HepG2 (cell line): ENCODE measurements at regions not wholly inside any gene's neighbourhood (a gene's known extent, or its start where the extent isn't known, plus 50 kb on each side); places are given as distances from the start of the nearest gene placed in this dataset.

Experiments
- ATAC-seq: fragments of 200-7000 bp; cut with Tn5 transposase; 3 replicates; pipeline ENCODE4 v1.9.1; 2020; ENCODE audit warnings: mild to moderate bottlenecking, moderate library complexity
- BruUV-seq: library from RNA; stranded (reverse); fragments of 400-500 nt; replicated peaks from 2 replicates; lab custom pipeline; 2021; lab: Mats Ljungman, UMichigan
- CTCF ChIA-PET: fragments of 300-600 bp; formaldehyde crosslinking; extraction: SDS; loops from one replicate; lab custom pipeline; 2021; ENCODE audit warnings: low total read pairs, inconsistent platforms, low intra/inter-chr PET ratio; lab: Yijun Ruan, JAX
- POLR2A ChIA-PET: fragments of 350-600 bp; sonication (Branson Sonifier 250); formaldehyde crosslinking; loops from one replicate; lab custom pipeline; 2020; ENCODE audit warnings: antibody characterized with exemption, inconsistent platforms; lab: Yijun Ruan, JAX
- DNase-seq: peaks from one replicate; pipeline ENCODE4 v3.0.0-alpha.2; 2015; ENCODE audit warnings: low spot score
- FAIRE-seq: peaks from 3 replicates; lab custom pipeline; 2011; peaks lifted over from hg19 to GRCh38; lab: Jason Lieb, UNC
- H2AFZ ChIP-seq: one replicate; pipeline ENCODE4 v1.6.1; 2011; ENCODE audit warnings: low read length, inconsistent platforms
- H3K27ac ChIP-seq: fragments of 300-600 bp; 3 replicates; pipeline ENCODE4 v1.8.0; 2011; ENCODE audit warnings: mixed run types, mild to moderate bottlenecking, mixed read lengths, low read length, inconsistent platforms; ENCODE audit not compliant: insufficient read depth; ENCODE audit errors: extremely low read length
- H3K27me3 ChIP-seq, 2 experiments: fragments of 200-600 bp in 1 of 2; 2 replicates in 1 of 2; 3 replicates in 1 of 2; pipeline versions ENCODE4 v1.6.0 to v1.8.0; 2011; ENCODE audit warnings: low read length in 2 of 2, mild to moderate bottlenecking in 2 of 2, moderate library complexity in 2 of 2, inconsistent platforms in 1 of 2; ENCODE audit not compliant: insufficient read depth in 2 of 2, control insufficient read depth in 1 of 2
- H3K36me3 ChIP-seq, 2 experiments: fragments of 200-600 bp in 1 of 2; replicated peaks in 1 of 2; 2 replicates in 1 of 2; 3 replicates in 1 of 2; pipeline versions ENCODE4 v1.5.1 to v1.8.0; 2011; ENCODE audit warnings: low read length in 2 of 2, inconsistent platforms in 1 of 2; ENCODE audit not compliant: insufficient read depth in 2 of 2, control insufficient read depth in 1 of 2
- H3K4me1 ChIP-seq: 2 replicates; pipeline ENCODE4 v1.5.1; 2012; ENCODE audit warnings: low read length, inconsistent platforms; ENCODE audit not compliant: insufficient read depth
- H3K4me2 ChIP-seq: 2 replicates; pipeline ENCODE4 v1.6.0; 2011; ENCODE audit warnings: low read depth, low read length, inconsistent platforms
- H3K4me3 ChIP-seq, 3 experiments: fragments of 200-600 bp in 1 of 3; sonication (generic), shearing (Covaris generic) in 1 of 3; replicated peaks in 1 of 3; 2 replicates each; pipeline ENCODE4 v1.5.1; 2011 to 2016; ENCODE audit warnings: low read length in 3 of 3, inconsistent platforms in 2 of 3, low read depth in 2 of 3, mild to moderate bottlenecking in 2 of 3, control low read depth in 1 of 3, mixed read lengths in 1 of 3; ENCODE audit not compliant: insufficient read depth in 1 of 3
- H3K79me2 ChIP-seq: one replicate; pipeline ENCODE4 v1.6.1; 2011; ENCODE audit warnings: low read length, inconsistent platforms; ENCODE audit not compliant: insufficient read depth
- H3K9ac ChIP-seq: 2 replicates; pipeline ENCODE4 v1.6.0; 2011; ENCODE audit warnings: mild to moderate bottlenecking, low read depth, low read length, inconsistent platforms; ENCODE audit not compliant: insufficient read depth
- H3K9me3 ChIP-seq: 2 replicates; pipeline ENCODE4 v1.5.1; 2012; ENCODE audit warnings: mild to moderate bottlenecking, low read length
- H4K20me1 ChIP-seq: 2 replicates; pipeline ENCODE4 v1.6.0; 2011; ENCODE audit warnings: inconsistent platforms, mild to moderate bottlenecking, low read length, moderate library complexity; ENCODE audit not compliant: insufficient read depth
- DMAP1 ChIP-seq: IDR thresholded peaks from 2 replicates; pipeline ENCODE4 v1.6.1; 2016
- GABPA ChIP-seq, 2 experiments: IDR thresholded peaks; 2 replicates each; pipeline ENCODE4 v1.6.1; 2011 to 2016; ENCODE audit warnings: low read depth in 2 of 2, low read length in 1 of 2, missing biosample characterization in 1 of 2, missing genetic modification characterization in 1 of 2
- HNF4A ChIP-seq: sonication (generic); formaldehyde crosslinking; IDR thresholded peaks from 2 replicates; pipeline ENCODE4 v1.4.0; 2020; ENCODE audit warnings: missing genetic modification reagents
- NFIC ChIP-seq: IDR thresholded peaks from 2 replicates; pipeline ENCODE4 v1.6.1; 2012; ENCODE audit warnings: mild to moderate bottlenecking, low read length, inconsistent platforms
- PITX1 ChIP-seq: sonication (generic); formaldehyde crosslinking; IDR thresholded peaks from 2 replicates; pipeline ENCODE4 v1.5.1; 2020; ENCODE audit warnings: mild to moderate bottlenecking, missing genetic modification reagents
- SNAI1 ChIP-seq: sonication (generic); formaldehyde crosslinking; IDR thresholded peaks from 2 replicates; pipeline ENCODE4 v1.5.0; 2020; ENCODE audit warnings: mild to moderate bottlenecking, missing genetic modification reagents, borderline replicate concordance
- ZBTB7B ChIP-seq: sonication (generic); formaldehyde crosslinking; IDR thresholded peaks from 2 replicates; pipeline ENCODE4 v1.4.0; 2020; ENCODE audit warnings: missing genetic modification reagents
- ZNF256 ChIP-seq: sonication (generic); formaldehyde crosslinking; conservative IDR thresholded peaks from 2 replicates; pipeline ENCODE4 v1.4.0; 2020; ENCODE audit warnings: missing genetic modification reagents
- ZNF501 ChIP-seq: sonication (generic); formaldehyde crosslinking; IDR thresholded peaks from 2 replicates; pipeline ENCODE4 v1.5.1; 2020; ENCODE audit warnings: mild to moderate bottlenecking, moderate library complexity, missing genetic modification reagents
- ZNF567 ChIP-seq: sonication (generic); formaldehyde crosslinking; IDR thresholded peaks from 2 replicates; pipeline ENCODE4 v1.8.1; 2023; ENCODE audit warnings: mild to moderate bottlenecking, missing genetic modification reagents, borderline replicate concordance
- ZNF674 ChIP-seq: sonication (generic); formaldehyde crosslinking; IDR thresholded peaks from 2 replicates; pipeline ENCODE4 v1.5.0; 2020; ENCODE audit warnings: low read depth, mild to moderate bottlenecking, missing genetic modification reagents
- ZNF720 ChIP-seq: sonication (generic); formaldehyde crosslinking; IDR thresholded peaks from 2 replicates; pipeline ENCODE4 v1.4.0; 2020; ENCODE audit warnings: missing genetic modification reagents
- ZNF737 ChIP-seq: sonication (generic); formaldehyde crosslinking; IDR thresholded peaks from 2 replicates; pipeline ENCODE4 v1.5.0; 2020; ENCODE audit warnings: missing genetic modification reagents, mild to moderate bottlenecking, borderline replicate concordance
- ZSCAN29 ChIP-seq: sonication (generic); formaldehyde crosslinking; conservative IDR thresholded peaks from 2 replicates; pipeline ENCODE4 v1.4.0; 2020; ENCODE audit warnings: mild to moderate bottlenecking, missing genetic modification reagents
- WGBS: methylation state at CpG from one replicate; pipeline ENCODE4 v1.1.6; 2017; ENCODE audit warnings: low lambda C conversion rate; 5-methylcytosine and 5-hydroxymethylcytosine counted together
- in situ Hi-C: cut with HindIII; loops from 2 replicates; pipeline ENCODE4 v1.10.0; 2017; ENCODE audit warnings: low pct_unique_long_range_greater_than_20kb; ENCODE audit not compliant: extremely low pct_ligation_motif_present
- intact Hi-C: fragments of 100-400 bp; cut with micrococcal nuclease; formaldehyde crosslinking; loops from one replicate; pipeline ENCODE4 v1.10.0; 2022; ENCODE audit not compliant: unreplicated experiment
- TF ChIP-seq, protein P1 (sequence below): fragments of 450-650 bp; IDR thresholded peaks from 2 replicates; pipeline ENCODE4 v1.6.1; 2016
- TF ChIP-seq, protein P2 (sequence below): sonication (generic); formaldehyde crosslinking; IDR thresholded peaks from 2 replicates; pipeline ENCODE4 v1.4.0; 2020; ENCODE audit warnings: mild to moderate bottlenecking, low read depth, missing genetic modification reagents

DNA sequence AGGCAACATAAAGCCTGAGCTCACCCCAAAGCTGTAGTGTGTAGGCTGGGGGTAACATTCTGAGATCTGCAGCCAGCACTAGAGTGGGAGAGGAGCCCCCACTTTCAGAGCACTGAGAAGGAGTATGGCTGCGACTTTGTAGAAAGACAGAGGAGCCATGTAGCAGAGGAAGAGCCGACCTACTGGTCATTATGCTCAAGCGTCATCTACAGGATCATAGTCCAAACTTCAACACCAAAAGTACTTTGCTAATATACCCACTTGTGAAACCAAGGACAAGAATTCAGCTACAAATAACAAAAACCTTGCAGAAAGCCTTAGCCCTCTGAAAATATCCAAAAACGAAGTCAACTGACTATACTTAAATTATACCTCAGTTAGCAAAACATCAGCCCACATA, 330.1 kb downstream of the MAN2A1 start:
- Histone ChIP-seq H3K9me3 (no peaks in the 10 kb centered on the region), H2AFZ (no peak overlapping the region), H3K36me3 (no peaks in the 10 kb centered on the region; a peak in 1 of 5 replicates), H3K27ac (no peak overlapping the region), H4K20me1 (no peaks in the 10 kb centered on the region), H3K79me2 (no peaks in the 10 kb centered on the region), H3K4me3 (no peak overlapping the region), H3K9ac (no peak overlapping the region), H3K4me2 (no peak overlapping the region), H3K4me1 (peaks cover 34% of the 10 kb centered on the region), H3K27me3 (no peaks in the 10 kb centered on the region)
- 72% methylated on average over 4 of the region's 4 CpGs for WGBS
- FAIRE-seq, result no peak
- in situ Hi-C loops, result no loop called here
- TF ChIP-seq HNF4A (peak; percentile 30; the same call in 1 of the 2 replicates), ZNF501 (CRISPR knock-in tag) (no peak)
- ATAC-seq, result no peak; the same call in 2 of the 3 replicates
- POLR2A ChIA-PET, result interaction anchor here (1.6 kb wide), 1 partner anchor 330 kb away, joined by 3 read pairs; the partner anchor contains the start of gene MAN2A1
- CTCF ChIA-PET, result no interaction called here
- no TSS peak for BruUV-seq
- intact Hi-C loops, result no loop called here
- DNase-seq, result no peak

DNA sequence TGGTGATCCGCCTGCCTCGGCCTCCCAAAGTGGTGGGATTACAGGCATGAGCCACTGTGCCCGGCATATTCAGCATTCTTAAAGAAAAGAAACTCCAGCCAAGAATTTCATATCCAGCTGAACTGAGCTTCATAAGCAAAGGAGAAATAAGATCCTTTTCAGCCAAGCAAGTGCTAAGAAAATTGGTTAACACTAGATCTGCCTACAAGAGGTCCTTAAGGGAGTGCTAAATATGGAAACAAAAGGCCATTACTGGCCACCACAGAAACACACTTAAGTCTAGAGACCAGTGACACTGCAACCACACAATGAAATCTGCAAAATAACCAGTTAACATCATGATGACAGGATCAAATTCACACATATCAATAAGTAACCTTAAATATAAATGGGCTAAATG, 331.5 kb downstream of the MAN2A1 start:
- Histone ChIP-seq H3K9ac (no peak overlapping the region), H3K36me3 (no peaks in the 10 kb centered on the region; a peak in 1 of 5 replicates), H3K79me2 (no peaks in the 10 kb centered on the region), H3K27ac (no peak overlapping the region), H4K20me1 (no peaks in the 10 kb centered on the region), H2AFZ (no peak overlapping the region), H3K27me3 (no peaks in the 10 kb centered on the region), H3K4me3 (no peak overlapping the region), H3K4me2 (no peak overlapping the region), H3K9me3 (no peaks in the 10 kb centered on the region), H3K4me1 (peaks cover 34% of the 10 kb centered on the region)
- intact Hi-C loops (no loop called here), in situ Hi-C loops (no loop called here)
- 98% methylated on average over 3 of the region's 3 CpGs for WGBS
- FAIRE-seq (no peak), ATAC-seq (no peak), DNase-seq (no peak)
- TF ChIP-seq ZNF567 (CRISPR knock-in tag) (no peak), ZSCAN29 (CRISPR knock-in tag) (no peak), ZNF674 (CRISPR knock-in tag) (no peak), ZNF720 (CRISPR knock-in tag) (no peak), ZNF737 (CRISPR knock-in tag) (no peak), ZBTB7B (no peak), SNAI1 (CRISPR knock-in tag) (no peak), GABPA (IDR thresholded peaks at IDR 0.05; ENCODE audit: low read depth, low read length) (no peak), GABPA (CRISPR knock-in tag; IDR thresholded peaks at IDR 0.05; ENCODE audit: low read depth) (no peak), DMAP1 (CRISPR knock-in tag) (no peak), NFIC (no peak), ZNF256 (CRISPR knock-in tag) (no peak), PITX1 (CRISPR knock-in tag) (no peak)
- TF ChIP-seq, protein P1, sequence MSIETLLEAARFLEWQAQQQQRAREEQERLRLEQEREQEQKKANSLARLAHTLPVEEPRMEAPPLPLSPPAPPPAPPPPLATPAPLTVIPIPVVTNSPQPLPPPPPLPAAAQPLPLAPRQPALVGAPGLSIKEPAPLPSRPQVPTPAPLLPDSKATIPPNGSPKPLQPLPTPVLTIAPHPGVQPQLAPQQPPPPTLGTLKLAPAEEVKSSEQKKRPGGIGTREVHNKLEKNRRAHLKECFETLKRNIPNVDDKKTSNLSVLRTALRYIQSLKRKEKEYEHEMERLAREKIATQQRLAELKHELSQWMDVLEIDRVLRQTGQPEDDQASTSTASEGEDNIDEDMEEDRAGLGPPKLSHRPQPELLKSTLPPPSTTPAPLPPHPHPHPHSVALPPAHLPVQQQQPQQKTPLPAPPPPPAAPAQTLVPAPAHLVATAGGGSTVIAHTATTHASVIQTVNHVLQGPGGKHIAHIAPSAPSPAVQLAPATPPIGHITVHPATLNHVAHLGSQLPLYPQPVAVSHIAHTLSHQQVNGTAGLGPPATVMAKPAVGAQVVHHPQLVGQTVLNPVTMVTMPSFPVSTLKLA, result no peak
- TF ChIP-seq, protein P2, sequence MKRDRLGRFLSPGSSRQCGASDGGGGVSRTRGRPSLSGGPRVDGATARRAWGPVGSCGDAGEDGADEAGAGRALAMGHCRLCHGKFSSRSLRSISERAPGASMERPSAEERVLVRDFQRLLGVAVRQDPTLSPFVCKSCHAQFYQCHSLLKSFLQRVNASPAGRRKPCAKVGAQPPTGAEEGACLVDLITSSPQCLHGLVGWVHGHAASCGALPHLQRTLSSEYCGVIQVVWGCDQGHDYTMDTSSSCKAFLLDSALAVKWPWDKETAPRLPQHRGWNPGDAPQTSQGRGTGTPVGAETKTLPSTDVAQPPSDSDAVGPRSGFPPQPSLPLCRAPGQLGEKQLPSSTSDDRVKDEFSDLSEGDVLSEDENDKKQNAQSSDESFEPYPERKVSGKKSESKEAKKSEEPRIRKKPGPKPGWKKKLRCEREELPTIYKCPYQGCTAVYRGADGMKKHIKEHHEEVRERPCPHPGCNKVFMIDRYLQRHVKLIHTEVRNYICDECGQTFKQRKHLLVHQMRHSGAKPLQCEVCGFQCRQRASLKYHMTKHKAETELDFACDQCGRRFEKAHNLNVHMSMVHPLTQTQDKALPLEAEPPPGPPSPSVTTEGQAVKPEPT (CRISPR knock-in tag), result no peak
- ChIA-PET CTCF (no interaction called here), POLR2A (no interaction called here)
- no TSS peak for BruUV-seq
